Retinal pigment epithelial cell (primary cell): ENCODE measurements at regions not wholly inside any gene's neighbourhood (a gene's known extent, or its start where the extent isn't known, plus 50 kb on each side); places are given as distances from the start of the nearest gene placed in this dataset.

Source experiments
- DNase-seq: peaks from one replicate; pipeline ENCODE4 v3.0.0-alpha.2; 2010; ENCODE audit warnings: low read depth
- H3K4me3 ChIP-seq: 2 replicates; pipeline ENCODE4 v1.5.1; 2011; ENCODE audit warnings: mild to moderate bottlenecking, low read length, control low read depth, moderate library complexity
- TF ChIP-seq, protein P1 (sequence below): conservative IDR thresholded peaks from 2 replicates; pipeline ENCODE4 v1.5.1; 2011; ENCODE audit warnings: low read depth, low read length, control low read depth, inconsistent platforms

DNA sequence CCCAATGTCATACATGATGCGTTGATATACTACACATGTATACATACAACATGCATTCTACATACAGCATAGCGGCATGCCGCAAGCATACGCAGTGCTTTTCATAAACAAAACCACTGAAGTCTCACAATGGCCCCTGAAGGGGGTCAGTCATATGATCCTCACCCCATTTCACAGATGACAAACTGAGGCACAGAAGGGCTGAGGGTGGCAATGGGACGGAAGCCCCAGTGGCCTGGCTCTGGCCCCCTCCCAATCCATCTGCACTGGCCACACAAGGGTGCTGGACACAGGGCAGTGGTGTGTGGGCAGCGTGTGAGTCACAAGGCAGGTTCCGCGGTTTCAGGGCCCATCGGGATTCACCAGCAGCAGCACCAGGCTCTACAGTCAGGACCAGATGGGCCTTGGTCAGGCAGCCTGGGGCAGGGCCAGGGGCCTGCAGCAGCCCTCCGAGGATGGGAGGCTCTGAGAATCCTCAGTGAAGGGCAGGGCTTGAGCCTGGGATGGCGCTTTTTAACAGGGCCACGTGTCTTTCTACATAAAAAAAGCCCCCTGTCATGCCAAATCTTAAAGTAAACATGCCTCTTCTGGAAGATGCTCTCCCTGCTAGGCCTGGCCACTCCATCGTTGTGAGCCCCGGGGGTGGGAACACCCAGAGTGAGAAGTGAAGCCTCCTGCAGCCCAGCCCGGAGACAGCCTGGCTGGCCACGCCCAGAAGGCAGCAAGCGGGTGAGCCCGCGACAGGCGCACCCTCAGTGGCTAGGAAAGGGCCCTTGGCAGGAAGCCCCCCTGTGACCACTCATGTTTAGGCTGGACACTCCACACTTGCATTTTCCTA, 206.5 kb downstream of the CTTN start:
- TF ChIP-seq, protein P1, sequence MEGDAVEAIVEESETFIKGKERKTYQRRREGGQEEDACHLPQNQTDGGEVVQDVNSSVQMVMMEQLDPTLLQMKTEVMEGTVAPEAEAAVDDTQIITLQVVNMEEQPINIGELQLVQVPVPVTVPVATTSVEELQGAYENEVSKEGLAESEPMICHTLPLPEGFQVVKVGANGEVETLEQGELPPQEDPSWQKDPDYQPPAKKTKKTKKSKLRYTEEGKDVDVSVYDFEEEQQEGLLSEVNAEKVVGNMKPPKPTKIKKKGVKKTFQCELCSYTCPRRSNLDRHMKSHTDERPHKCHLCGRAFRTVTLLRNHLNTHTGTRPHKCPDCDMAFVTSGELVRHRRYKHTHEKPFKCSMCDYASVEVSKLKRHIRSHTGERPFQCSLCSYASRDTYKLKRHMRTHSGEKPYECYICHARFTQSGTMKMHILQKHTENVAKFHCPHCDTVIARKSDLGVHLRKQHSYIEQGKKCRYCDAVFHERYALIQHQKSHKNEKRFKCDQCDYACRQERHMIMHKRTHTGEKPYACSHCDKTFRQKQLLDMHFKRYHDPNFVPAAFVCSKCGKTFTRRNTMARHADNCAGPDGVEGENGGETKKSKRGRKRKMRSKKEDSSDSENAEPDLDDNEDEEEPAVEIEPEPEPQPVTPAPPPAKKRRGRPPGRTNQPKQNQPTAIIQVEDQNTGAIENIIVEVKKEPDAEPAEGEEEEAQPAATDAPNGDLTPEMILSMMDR: no peak
- H3K4me3 ChIP-seq: no peak overlapping the region
- no peak for DNase-seq

- TF ChIP-seq, protein P1: no peak
- no peak overlapping the region for H3K4me3 ChIP-seq
- no peak for DNase-seq
Observed at GRCh38 chr11:70605468-70605815, 207.1 kb downstream of the CTTN start.

DNA sequence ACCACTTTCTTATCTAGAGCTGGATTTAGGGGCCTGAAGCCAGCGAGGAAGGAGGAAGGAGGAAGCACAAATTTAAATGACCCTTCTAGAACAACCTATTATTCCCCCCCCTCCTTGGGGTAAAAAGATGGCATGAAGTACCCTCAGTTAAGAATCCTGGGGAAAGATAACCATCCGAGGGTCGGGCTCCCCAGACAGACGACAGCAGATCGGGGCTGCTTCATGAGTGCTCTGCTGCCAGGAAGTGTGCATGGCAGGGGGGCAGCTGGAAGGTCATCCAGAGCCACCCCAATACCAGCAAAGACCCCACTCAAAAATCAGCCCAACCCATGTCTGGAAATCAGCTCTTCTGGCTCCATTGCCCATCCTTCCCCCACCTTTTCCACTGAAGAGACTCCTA, 207.5 kb downstream of the CTTN start:
- no peak for DNase-seq
- TF ChIP-seq, protein P1: no peak
- no peak overlapping the region for H3K4me3 ChIP-seq

DNA sequence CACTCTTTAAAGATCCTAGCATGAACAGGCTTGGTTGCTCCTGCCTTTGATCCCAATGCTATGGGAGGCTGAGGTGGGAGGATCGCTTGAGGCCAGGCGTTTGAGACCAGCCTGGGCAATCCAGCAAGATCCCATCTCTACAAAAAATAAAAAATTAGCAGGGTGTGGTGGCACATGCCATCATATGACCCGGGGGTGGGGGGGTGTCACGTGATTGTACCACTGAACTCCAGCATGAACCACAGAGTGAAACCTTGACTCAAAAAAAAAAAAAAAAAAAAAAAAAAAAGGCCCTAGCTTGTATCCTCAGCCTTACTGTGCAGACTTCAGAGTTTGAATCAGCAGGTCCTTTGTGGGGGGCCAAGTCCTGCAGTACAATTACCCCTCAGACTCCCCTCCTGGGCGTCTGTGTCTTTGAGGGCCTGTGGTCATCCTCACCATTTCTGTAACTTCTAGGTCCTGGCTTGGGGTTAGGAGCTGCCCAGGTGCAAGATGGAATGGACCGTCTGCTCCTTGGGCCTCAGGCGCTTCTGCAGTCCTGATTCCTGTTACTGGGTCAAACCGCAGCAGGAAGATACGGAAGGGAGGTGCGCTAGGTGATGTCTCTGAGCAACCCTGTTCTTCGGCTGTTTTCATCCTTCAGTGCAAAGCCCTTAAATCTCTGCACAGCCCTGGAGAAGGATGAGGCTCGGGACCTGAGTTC, 208.1 kb downstream of the CTTN start:
- no peak overlapping the region for H3K4me3 ChIP-seq
- TF ChIP-seq, protein P1: no peak
- DNase-seq: no peak

DNA sequence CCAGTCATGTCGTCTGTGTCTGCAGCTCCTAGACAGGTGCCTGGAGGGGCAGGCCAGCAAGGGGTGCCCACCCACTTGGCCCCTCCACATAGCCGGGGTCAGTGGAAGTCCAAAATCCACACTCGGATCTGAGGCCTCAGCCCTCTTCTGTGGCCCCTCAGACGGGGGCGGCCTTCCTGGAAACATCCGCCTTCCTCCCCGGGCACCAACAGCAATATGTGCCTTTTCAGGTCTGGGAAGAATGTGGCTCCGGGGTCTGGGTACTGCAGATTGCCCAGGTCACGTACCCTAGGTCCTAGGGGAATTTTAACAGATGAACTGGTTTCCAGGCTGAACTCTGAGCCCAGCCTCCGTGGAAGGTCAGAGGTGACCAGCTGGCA, 208.6 kb downstream of the CTTN start:
- DNase-seq: no peak
- TF ChIP-seq, protein P1: no peak
- no peak overlapping the region for H3K4me3 ChIP-seq

GRCh38 chr11:70607561-70607960, 209.2 kb downstream of the CTTN start:
- DNase-seq: no peak

More at GRCh38 chr11:70607561-70607960, 209.2 kb downstream of the CTTN start:
- H3K4me3 ChIP-seq: no peak overlapping the region
- TF ChIP-seq, protein P1: no peak
